WERI-Rb-1 (cell line): ENCODE measurements at regions not wholly inside any gene's neighbourhood (a gene's known extent, or its start where the extent isn't known, plus 50 kb on each side); places are given as distances from the start of the nearest gene placed in this dataset.

Source experiments
- DNase-seq: peaks from one replicate; pipeline ENCODE4 v3.0.0-alpha.2; 2020
- H3K27ac ChIP-seq: fragments of 250-450 bp; sonication (Bioruptor Pico); 2 replicates; pipeline ENCODE4 v1.5.1; 2020; ENCODE audit warnings: mild to moderate bottlenecking, moderate library complexity
- H3K27me3 ChIP-seq: fragments of 250-450 bp; sonication (Bioruptor Pico); 2 replicates; pipeline ENCODE4 v1.5.1; 2021; ENCODE audit warnings: mild to moderate bottlenecking, low read depth, moderate library complexity; ENCODE audit not compliant: insufficient read depth, severe bottlenecking
- H3K36me3 ChIP-seq: fragments of 250-450 bp; sonication (Bioruptor Pico); 2 replicates; pipeline ENCODE4 v1.5.1; 2020; ENCODE audit warnings: mild to moderate bottlenecking, moderate library complexity
- H3K4me3 ChIP-seq: 2 replicates; pipeline ENCODE4 v1.5.1; 2011; ENCODE audit warnings: low read depth, mild to moderate bottlenecking, control low read depth, low read length
- H3K9me3 ChIP-seq: fragments of 250-450 bp; sonication (Bioruptor Pico); 2 replicates; pipeline ENCODE4 v1.5.1; 2021; ENCODE audit warnings: mild to moderate bottlenecking, moderate library complexity; ENCODE audit not compliant: severe bottlenecking
- CTCF ChIP-seq: IDR thresholded peaks from 2 replicates; pipeline ENCODE4 v1.5.1; 2011; ENCODE audit warnings: low read depth, mild to moderate bottlenecking, control low read depth, inconsistent platforms, low read length

GRCh38 chr4:44861756-44862155 lies 135.4 kb upstream of the GNPDA2 start:
- H3K4me3 ChIP-seq = no peak overlapping the region
- no peak for DNase-seq
- TF ChIP-seq CTCF = no peak

GRCh38 chr4:44859477-44859876 lies 133.1 kb upstream of the GNPDA2 start:
- no peak for DNase-seq
- no peak overlapping the region for H3K27ac ChIP-seq
- TF ChIP-seq CTCF = no peak
- no peaks in the 10 kb centered on the region for H3K9me3 ChIP-seq
- H3K27me3 ChIP-seq = no peaks in the 10 kb centered on the region
- no peak overlapping the region for H3K4me3 ChIP-seq
- H3K36me3 ChIP-seq = no peaks in the 10 kb centered on the region

More at GRCh38 chr4:44861756-44862155, 135.4 kb upstream of the GNPDA2 start:
- no peaks in the 10 kb centered on the region for H3K36me3 ChIP-seq
- no peak overlapping the region for H3K27ac ChIP-seq
- no peaks in the 10 kb centered on the region for H3K9me3 ChIP-seq
- no peaks in the 10 kb centered on the region for H3K27me3 ChIP-seq

GRCh38 chr4:44848466-44848865 lies 122.1 kb upstream of the GNPDA2 start:
- Histone ChIP-seq H3K9me3 (no peaks in the 10 kb centered on the region), H3K27ac (no peak overlapping the region), H3K27me3 (no peaks in the 10 kb centered on the region), H3K4me3 (no peak overlapping the region), H3K36me3 (no peaks in the 10 kb centered on the region)
- TF ChIP-seq CTCF = no peak
- no peak for DNase-seq

- TF ChIP-seq CTCF = no peak
- no peak overlapping the region for H3K27ac ChIP-seq
- H3K36me3 ChIP-seq = no peaks in the 10 kb centered on the region
- no peak for DNase-seq
- H3K9me3 ChIP-seq = no peaks in the 10 kb centered on the region
- no peaks in the 10 kb centered on the region for H3K27me3 ChIP-seq
- H3K4me3 ChIP-seq = no peak overlapping the region
Observed at GRCh38 chr4:44845993-44846392, 119.6 kb upstream of the GNPDA2 start.

GRCh38 chr4:44845309-44845708 lies 119.0 kb upstream of the GNPDA2 start:
- H3K9me3 ChIP-seq = no peaks in the 10 kb centered on the region

More at GRCh38 chr4:44845309-44845708, 119.0 kb upstream of the GNPDA2 start:
- H3K27ac ChIP-seq = no peak overlapping the region
- DNase-seq = no peak
- no peak overlapping the region for H3K4me3 ChIP-seq
- no peak for TF ChIP-seq CTCF
- H3K36me3 ChIP-seq = no peaks in the 10 kb centered on the region
- no peaks in the 10 kb centered on the region for H3K27me3 ChIP-seq
